ENCODE measurements at regions not wholly inside any gene's neighbourhood (a gene's known extent, or its start where the extent isn't known, plus 50 kb on each side); places are given as distances from the start of the nearest gene placed in this dataset.

DNA sequence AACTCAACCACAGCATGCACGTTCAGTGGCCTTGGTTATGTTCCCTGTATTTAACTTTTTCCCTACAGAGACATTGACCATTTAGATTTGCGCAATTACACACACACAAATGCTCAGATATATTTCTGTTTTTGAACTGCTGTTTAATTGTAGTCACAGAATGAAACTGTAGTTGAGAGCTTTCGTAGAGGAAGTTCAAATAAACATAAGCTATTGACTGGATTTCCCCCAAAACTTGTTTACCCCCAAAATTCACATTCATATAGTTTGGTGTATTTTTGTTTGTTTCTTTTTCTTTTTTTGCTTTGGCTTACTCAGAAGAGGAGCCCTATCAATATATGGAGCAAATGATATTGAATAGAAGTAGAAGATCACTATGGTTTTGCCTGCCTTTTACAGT is 921.0 kb downstream of the ADGRL2 start:
- no peak overlapping the region for H3K27ac ChIP-seq
- no peaks in the 10 kb centered on the region for H3K9me3 ChIP-seq
- no peak for TF ChIP-seq POLR2A (IDR thresholded peaks at IDR 0.05)
- TF ChIP-seq, protein P1, sequence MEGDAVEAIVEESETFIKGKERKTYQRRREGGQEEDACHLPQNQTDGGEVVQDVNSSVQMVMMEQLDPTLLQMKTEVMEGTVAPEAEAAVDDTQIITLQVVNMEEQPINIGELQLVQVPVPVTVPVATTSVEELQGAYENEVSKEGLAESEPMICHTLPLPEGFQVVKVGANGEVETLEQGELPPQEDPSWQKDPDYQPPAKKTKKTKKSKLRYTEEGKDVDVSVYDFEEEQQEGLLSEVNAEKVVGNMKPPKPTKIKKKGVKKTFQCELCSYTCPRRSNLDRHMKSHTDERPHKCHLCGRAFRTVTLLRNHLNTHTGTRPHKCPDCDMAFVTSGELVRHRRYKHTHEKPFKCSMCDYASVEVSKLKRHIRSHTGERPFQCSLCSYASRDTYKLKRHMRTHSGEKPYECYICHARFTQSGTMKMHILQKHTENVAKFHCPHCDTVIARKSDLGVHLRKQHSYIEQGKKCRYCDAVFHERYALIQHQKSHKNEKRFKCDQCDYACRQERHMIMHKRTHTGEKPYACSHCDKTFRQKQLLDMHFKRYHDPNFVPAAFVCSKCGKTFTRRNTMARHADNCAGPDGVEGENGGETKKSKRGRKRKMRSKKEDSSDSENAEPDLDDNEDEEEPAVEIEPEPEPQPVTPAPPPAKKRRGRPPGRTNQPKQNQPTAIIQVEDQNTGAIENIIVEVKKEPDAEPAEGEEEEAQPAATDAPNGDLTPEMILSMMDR (IDR thresholded peaks at IDR 0.05), result no peak
- DNase-seq, result no peak
- no peak overlapping the region for H3K4me3 ChIP-seq
- intact Hi-C loops (cut with DNase I; ENCODE audit: low total_unique reads), result no loop called here
- no peaks in the 10 kb centered on the region for H3K27me3 ChIP-seq
- H3K36me3 ChIP-seq, result no peaks in the 10 kb centered on the region
- no peaks in the 10 kb centered on the region for H3K4me1 ChIP-seq

- H3K36me3 ChIP-seq, result no peaks in the 10 kb centered on the region
- H3K4me1 ChIP-seq, result no peaks in the 10 kb centered on the region
- no peak for DNase-seq
- no peaks in the 10 kb centered on the region for H3K9me3 ChIP-seq
- TF ChIP-seq, protein P1 (IDR thresholded peaks at IDR 0.05), result no peak
- no peak for TF ChIP-seq POLR2A (IDR thresholded peaks at IDR 0.05)
- H3K27me3 ChIP-seq, result no peaks in the 10 kb centered on the region
- intact Hi-C loops (cut with DNase I; ENCODE audit: low total_unique reads), result no loop called here
- H3K4me3 ChIP-seq, result no peak overlapping the region
- H3K27ac ChIP-seq, result no peak overlapping the region
Observed at GRCh38 chr1:82718719-82719419, 918.1 kb downstream of the ADGRL2 start.

DNA sequence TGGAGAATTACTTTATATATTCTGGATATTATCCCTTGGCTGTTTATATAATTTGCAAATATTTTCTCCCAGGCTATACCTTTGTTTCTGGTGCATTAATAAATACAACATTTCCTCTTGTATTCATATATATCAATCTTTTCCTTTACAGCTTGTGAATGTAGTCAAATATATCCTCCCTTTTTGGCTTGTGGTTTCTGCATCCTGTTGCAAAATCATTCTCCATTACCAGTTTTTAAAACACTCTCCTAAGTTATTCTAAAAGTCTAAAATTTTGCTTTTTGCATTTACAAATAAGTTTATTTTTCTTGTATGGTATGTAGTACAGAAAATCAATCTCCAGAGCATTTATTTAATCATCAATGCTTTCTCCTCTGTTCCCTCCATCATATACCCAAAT is 909.4 kb downstream of the ADGRL2 start:
- H3K27me3 ChIP-seq, result no peaks in the 10 kb centered on the region
- H3K4me1 ChIP-seq, result no peaks in the 10 kb centered on the region
- H3K4me3 ChIP-seq, result no peak overlapping the region
- intact Hi-C loops (cut with DNase I; ENCODE audit: low total_unique reads), result no loop called here
- H3K9me3 ChIP-seq, result no peaks in the 10 kb centered on the region
- no peak overlapping the region for H3K27ac ChIP-seq
- TF ChIP-seq POLR2A (IDR thresholded peaks at IDR 0.05), result no peak
- TF ChIP-seq, protein P1 (IDR thresholded peaks at IDR 0.05), result no peak
- no peak for DNase-seq
- no peaks in the 10 kb centered on the region for H3K36me3 ChIP-seq

- no peaks in the 10 kb centered on the region for H3K36me3 ChIP-seq
- no peak overlapping the region for H3K27ac ChIP-seq
- no peaks in the 10 kb centered on the region for H3K27me3 ChIP-seq
- H3K4me1 ChIP-seq, result no peaks in the 10 kb centered on the region
- H3K9me3 ChIP-seq, result no peaks in the 10 kb centered on the region
- TF ChIP-seq, protein P1 (IDR thresholded peaks at IDR 0.05), result no peak
- no peak for TF ChIP-seq POLR2A (IDR thresholded peaks at IDR 0.05)
- no peak for DNase-seq
- intact Hi-C loops (cut with DNase I; ENCODE audit: low total_unique reads), result no loop called here
- H3K4me3 ChIP-seq, result no peak overlapping the region
Observed at GRCh38 chr1:82707681-82708080, 906.9 kb downstream of the ADGRL2 start.

GRCh38 chr1:82706741-82707140 is 906.0 kb downstream of the ADGRL2 start:
- no peaks in the 10 kb centered on the region for H3K9me3 ChIP-seq
- no peaks in the 10 kb centered on the region for H3K27me3 ChIP-seq
- no peak for TF ChIP-seq POLR2A (IDR thresholded peaks at IDR 0.05)
- no peaks in the 10 kb centered on the region for H3K36me3 ChIP-seq
- no peaks in the 10 kb centered on the region for H3K4me1 ChIP-seq
- no peak overlapping the region for H3K4me3 ChIP-seq
- no peak for DNase-seq
- H3K27ac ChIP-seq, result no peak overlapping the region
- intact Hi-C loops (cut with DNase I; ENCODE audit: low total_unique reads), result no loop called here

DNA sequence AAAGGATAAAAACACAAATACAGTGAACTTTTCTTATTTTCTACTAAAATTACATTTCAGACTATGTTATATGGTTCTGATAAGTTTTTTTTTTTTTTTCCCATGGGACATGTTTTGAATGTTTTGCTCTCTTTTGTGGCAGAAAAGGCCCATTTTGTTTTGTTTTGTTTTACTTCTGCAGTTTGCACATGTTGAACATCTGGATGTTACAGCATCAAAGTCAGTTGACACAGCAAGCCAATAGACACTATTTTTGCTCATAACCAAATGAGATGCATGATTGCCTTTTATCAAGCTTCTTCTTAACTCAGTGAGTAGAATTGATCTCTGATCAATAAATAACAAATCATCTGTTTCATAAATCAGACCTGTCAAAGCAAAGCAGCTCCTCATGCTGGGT is 904.2 kb downstream of the ADGRL2 start:
- Histone ChIP-seq H3K36me3 (no peaks in the 10 kb centered on the region), H3K27me3 (no peaks in the 10 kb centered on the region), H3K27ac (no peak overlapping the region), H3K4me1 (no peaks in the 10 kb centered on the region), H3K4me3 (no peak overlapping the region), H3K9me3 (no peaks in the 10 kb centered on the region)
- intact Hi-C loops (cut with DNase I; ENCODE audit: low total_unique reads), result no loop called here
- DNase-seq, result no peak
- TF ChIP-seq POLR2A (IDR thresholded peaks at IDR 0.05), result no peak
- TF ChIP-seq, protein P1 (IDR thresholded peaks at IDR 0.05), result no peak

Data from uterus (tissue), 3 donors.